ENCODE measurements at regions not wholly inside any gene's neighbourhood (a gene's known extent, or its start where the extent isn't known, plus 50 kb on each side); places are given as distances from the start of the nearest gene placed in this dataset.
"Not testable (repeated sequence)": the region's sequence is repeated elsewhere in the genome, so short reads cannot be mapped to it uniquely, and the experiment has no call there.

- H3K4me3 ChIP-seq (ENCODE audit: low read depth, low read length) = no peak overlapping the region
- peak; percentile 49 for DNase-seq (ENCODE audit: low read depth)
- no peak for TF ChIP-seq CTCF (IDR thresholded peaks at IDR 0.05; ENCODE audit: insufficient read depth, low read depth, low read length, missing control alignments)
Observed at GRCh38 chr7:153190452-153190851, 430.9 kb downstream of the ACTR3B start.

GRCh38 chr7:153190986-153191385 lies 431.4 kb downstream of the ACTR3B start:
- no peak for TF ChIP-seq CTCF (IDR thresholded peaks at IDR 0.05; ENCODE audit: insufficient read depth, low read depth, low read length, missing control alignments)
- no peak overlapping the region for H3K4me3 ChIP-seq (ENCODE audit: low read depth, low read length)
- no peak for DNase-seq (ENCODE audit: low read depth)

GRCh38 chr7:153193144-153193595 lies 433.6 kb downstream of the ACTR3B start:
- peak; percentile 27 for DNase-seq (ENCODE audit: low read depth)
- no peak overlapping the region for H3K4me3 ChIP-seq (ENCODE audit: low read depth, low read length)
- peak; percentile 63 for TF ChIP-seq CTCF (IDR thresholded peaks at IDR 0.05; ENCODE audit: insufficient read depth, low read depth, low read length, missing control alignments)

- no peak for TF ChIP-seq CTCF (IDR thresholded peaks at IDR 0.05; ENCODE audit: insufficient read depth, low read depth, low read length, missing control alignments)
- H3K4me3 ChIP-seq (ENCODE audit: low read depth, low read length) = no peak overlapping the region
- DNase-seq (ENCODE audit: low read depth) = no peak
Observed at GRCh38 chr7:153217032-153217431, 457.5 kb downstream of the ACTR3B start.

DNA sequence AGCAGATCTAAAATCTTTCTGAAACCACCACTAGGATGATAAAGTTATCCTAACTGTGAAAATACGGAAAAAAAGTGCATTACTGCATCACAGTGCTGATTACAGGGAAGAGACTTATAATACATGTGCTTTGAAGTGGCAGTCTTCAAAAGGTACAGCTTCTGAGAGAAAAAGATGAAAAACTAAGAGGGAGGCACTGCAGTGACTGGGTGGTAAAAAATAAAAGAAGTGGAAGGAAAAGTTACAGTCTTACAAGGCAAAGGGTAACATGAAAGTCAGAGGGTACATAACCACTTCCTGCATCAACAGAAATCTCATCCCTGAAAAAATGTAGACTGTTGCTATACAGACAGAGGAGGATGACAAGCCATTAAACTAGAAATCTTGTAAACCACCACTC lies 465.3 kb downstream of the ACTR3B start:
- DNase-seq (ENCODE audit: low read depth) = no peak
- H3K4me3 ChIP-seq (ENCODE audit: low read depth, low read length) = no peak overlapping the region
- TF ChIP-seq CTCF (IDR thresholded peaks at IDR 0.05; ENCODE audit: insufficient read depth, low read depth, low read length, missing control alignments) = no peak

- H3K4me3 ChIP-seq (ENCODE audit: low read depth, low read length); DNase-seq (ENCODE audit: low read depth): not testable (repeated sequence)
Observed at GRCh38 chr7:153245136-153245535, 485.6 kb downstream of the ACTR3B start.

DNA sequence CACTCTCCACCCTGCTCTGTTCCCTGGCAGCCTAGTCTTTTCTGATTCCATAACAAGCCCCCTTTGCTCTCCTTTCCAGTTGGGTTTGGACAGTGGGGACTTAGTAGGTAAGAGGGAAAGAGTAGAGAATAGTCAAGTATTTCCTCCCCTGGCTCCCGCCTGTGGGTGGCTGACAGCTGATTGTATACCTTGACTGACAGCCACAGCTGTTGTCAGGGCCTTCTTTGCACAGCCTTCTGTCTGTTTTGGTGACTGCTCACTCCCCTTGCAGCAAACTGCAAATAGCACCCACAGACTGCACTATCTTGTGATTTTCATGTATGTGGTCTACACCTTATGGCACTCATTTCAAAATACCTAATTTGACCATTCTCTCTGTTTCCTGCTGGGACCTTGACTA lies 486.3 kb downstream of the ACTR3B start:
- no peak for DNase-seq (ENCODE audit: low read depth)
- no peak for TF ChIP-seq CTCF (IDR thresholded peaks at IDR 0.05; ENCODE audit: insufficient read depth, low read depth, low read length, missing control alignments)
- H3K4me3 ChIP-seq (ENCODE audit: low read depth, low read length) = no peak overlapping the region

All from GM12865 (cell line).